ENCODE measurements at regions not wholly inside any gene's neighbourhood (a gene's known extent, or its start where the extent isn't known, plus 50 kb on each side); places are given as distances from the start of the nearest gene placed in this dataset.
A peak's percentile ranks its signal among the peaks of the same experiment; 100 is the strongest.
"Not testable (repeated sequence)": the region's sequence is repeated elsewhere in the genome, so short reads cannot be mapped to it uniquely, and the experiment has no call there.

GRCh38 chrX:13518126-13518525 is 51.3 kb upstream of the EGFL6 start:
- FAIRE-seq (no peak), DNase-seq (ENCODE audit: low spot score) (no peak)

GRCh38 chrX:13515211-13515930 is 54.0 kb upstream of the EGFL6 start:
- no peak for DNase-seq (ENCODE audit: low spot score)
- no peak for FAIRE-seq

- no peak for FAIRE-seq
Measured at GRCh38 chrX:13511944-13512330, 57.5 kb upstream of the EGFL6 start.

GRCh38 chrX:13511241-13511943 is 58.0 kb upstream of the EGFL6 start:
- no peak for FAIRE-seq
- DNase-seq (ENCODE audit: low spot score): no peak

More at GRCh38 chrX:13511944-13512330, 57.5 kb upstream of the EGFL6 start:
- no peak for DNase-seq (ENCODE audit: low spot score)

GRCh38 chrX:13507893-13508292 is 61.5 kb upstream of the EGFL6 start:
- DNase-seq (ENCODE audit: low spot score) (no peak), FAIRE-seq (no peak)

GRCh38 chrX:13506574-13506973 is 62.8 kb upstream of the EGFL6 start:
- FAIRE-seq (no peak), DNase-seq (ENCODE audit: low spot score) (no peak)

- no peak for FAIRE-seq
Measured at GRCh38 chrX:13502590-13502989, 66.8 kb upstream of the EGFL6 start.

GRCh38 chrX:13499736-13500135 is 69.7 kb upstream of the EGFL6 start:
- FAIRE-seq: no peak
- no peak for DNase-seq (ENCODE audit: low spot score)

More at GRCh38 chrX:13502590-13502989, 66.8 kb upstream of the EGFL6 start:
- no peak for DNase-seq (ENCODE audit: low spot score)

- no peak for FAIRE-seq
- DNase-seq (ENCODE audit: low spot score): no peak
Measured at GRCh38 chrX:13498238-13498637, 71.2 kb upstream of the EGFL6 start.

GRCh38 chrX:13495232-13495631 is 74.2 kb upstream of the EGFL6 start:
- FAIRE-seq (no peak), DNase-seq (ENCODE audit: low spot score) (peak; percentile 6)

- DNase-seq (ENCODE audit: low spot score) (no peak), FAIRE-seq (no peak)
Measured at GRCh38 chrX:13494562-13494961, 74.8 kb upstream of the EGFL6 start.

- DNase-seq (ENCODE audit: low spot score) (no peak), FAIRE-seq (no peak)
Measured at GRCh38 chrX:13493659-13494058, 75.7 kb upstream of the EGFL6 start.

- no peak for DNase-seq (ENCODE audit: low spot score)
- no peak for FAIRE-seq
Measured at GRCh38 chrX:13492286-13492685, 77.1 kb upstream of the EGFL6 start.

GRCh38 chrX:13491061-13491460 is 78.3 kb upstream of the EGFL6 start:
- DNase-seq (ENCODE audit: low spot score): no peak
- FAIRE-seq: no peak

- peak; percentile 2 for DNase-seq (ENCODE audit: low spot score)
- no peak for FAIRE-seq
Measured at GRCh38 chrX:13489454-13489853, 79.9 kb upstream of the EGFL6 start.

- DNase-seq (ENCODE audit: low spot score) (peak; percentile 11), FAIRE-seq (no peak)
Measured at GRCh38 chrX:13487731-13488505, 81.5 kb upstream of the EGFL6 start.

- no peak for FAIRE-seq
- DNase-seq (ENCODE audit: low spot score): no peak
Measured at GRCh38 chrX:13485167-13485566, 84.2 kb upstream of the EGFL6 start.

GRCh38 chrX:13483773-13484172 is 85.6 kb upstream of the EGFL6 start:
- FAIRE-seq: no peak

GRCh38 chrX:13482746-13483541 is 86.5 kb upstream of the EGFL6 start:
- DNase-seq (ENCODE audit: low spot score): no peak
- no peak for FAIRE-seq

More at GRCh38 chrX:13483773-13484172, 85.6 kb upstream of the EGFL6 start:
- no peak for DNase-seq (ENCODE audit: low spot score)

- not testable (repeated sequence) for FAIRE-seq; DNase-seq (ENCODE audit: low spot score)
Measured at GRCh38 chrX:13480780-13481179, 88.6 kb upstream of the EGFL6 start.

- FAIRE-seq (no peak), DNase-seq (ENCODE audit: low spot score) (no peak)
Measured at GRCh38 chrX:13479452-13479813, 90.0 kb upstream of the EGFL6 start.

All from urothelium cell line (cell line).